ENCODE measurements at regions not wholly inside any gene's neighbourhood (a gene's known extent, or its start where the extent isn't known, plus 50 kb on each side); places are given as distances from the start of the nearest gene placed in this dataset.
"Not testable (repeated sequence)": the region's sequence is repeated elsewhere in the genome, so short reads cannot be mapped to it uniquely, and the experiment has no call there.

DNA sequence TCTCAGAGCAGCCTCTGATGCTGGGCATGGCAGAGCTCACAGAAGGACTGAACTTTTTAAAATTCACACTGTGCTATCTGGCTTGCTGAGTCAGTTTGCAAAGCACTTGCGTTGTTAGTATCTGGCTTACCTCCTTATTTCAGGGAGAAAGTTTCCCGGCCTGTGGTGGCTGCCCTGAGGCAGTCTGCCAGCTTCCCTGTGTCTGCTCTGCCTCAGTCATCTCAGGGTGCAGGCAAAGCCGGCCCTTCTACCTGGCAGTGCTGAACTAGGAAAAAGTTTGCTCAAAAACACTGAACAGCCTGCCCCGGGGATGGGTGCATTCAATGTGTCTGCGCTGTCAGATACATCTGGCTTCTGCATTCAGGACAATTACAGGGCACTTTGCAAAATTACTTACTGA, 90.2 kb upstream of the UXS1 start:
- H3K9me3 Mint-ChIP-seq, result no peaks in the 10 kb centered on the region
- ATAC-seq, result no peak
- DNase-seq, result no peak
- ChIA-PET POLR2A (no interaction called here), CTCF (no interaction called here)
- no peaks in the 10 kb centered on the region for H3K4me1 Mint-ChIP-seq (ENCODE audit: low read depth)
- TF ChIP-seq, protein P1, sequence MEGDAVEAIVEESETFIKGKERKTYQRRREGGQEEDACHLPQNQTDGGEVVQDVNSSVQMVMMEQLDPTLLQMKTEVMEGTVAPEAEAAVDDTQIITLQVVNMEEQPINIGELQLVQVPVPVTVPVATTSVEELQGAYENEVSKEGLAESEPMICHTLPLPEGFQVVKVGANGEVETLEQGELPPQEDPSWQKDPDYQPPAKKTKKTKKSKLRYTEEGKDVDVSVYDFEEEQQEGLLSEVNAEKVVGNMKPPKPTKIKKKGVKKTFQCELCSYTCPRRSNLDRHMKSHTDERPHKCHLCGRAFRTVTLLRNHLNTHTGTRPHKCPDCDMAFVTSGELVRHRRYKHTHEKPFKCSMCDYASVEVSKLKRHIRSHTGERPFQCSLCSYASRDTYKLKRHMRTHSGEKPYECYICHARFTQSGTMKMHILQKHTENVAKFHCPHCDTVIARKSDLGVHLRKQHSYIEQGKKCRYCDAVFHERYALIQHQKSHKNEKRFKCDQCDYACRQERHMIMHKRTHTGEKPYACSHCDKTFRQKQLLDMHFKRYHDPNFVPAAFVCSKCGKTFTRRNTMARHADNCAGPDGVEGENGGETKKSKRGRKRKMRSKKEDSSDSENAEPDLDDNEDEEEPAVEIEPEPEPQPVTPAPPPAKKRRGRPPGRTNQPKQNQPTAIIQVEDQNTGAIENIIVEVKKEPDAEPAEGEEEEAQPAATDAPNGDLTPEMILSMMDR (IDR thresholded peaks at IDR 0.05), result no peak
- no peaks in the 10 kb centered on the region for H3K36me3 Mint-ChIP-seq (ENCODE audit: low read depth)
- intact Hi-C loops (cut with micrococcal nuclease), result no loop called here
- no peak overlapping the region for H3K4me3 Mint-ChIP-seq
- no peak overlapping the region for H3K27ac Mint-ChIP-seq
- H3K27me3 Mint-ChIP-seq, result peaks cover 2% of the 10 kb centered on the region

DNA sequence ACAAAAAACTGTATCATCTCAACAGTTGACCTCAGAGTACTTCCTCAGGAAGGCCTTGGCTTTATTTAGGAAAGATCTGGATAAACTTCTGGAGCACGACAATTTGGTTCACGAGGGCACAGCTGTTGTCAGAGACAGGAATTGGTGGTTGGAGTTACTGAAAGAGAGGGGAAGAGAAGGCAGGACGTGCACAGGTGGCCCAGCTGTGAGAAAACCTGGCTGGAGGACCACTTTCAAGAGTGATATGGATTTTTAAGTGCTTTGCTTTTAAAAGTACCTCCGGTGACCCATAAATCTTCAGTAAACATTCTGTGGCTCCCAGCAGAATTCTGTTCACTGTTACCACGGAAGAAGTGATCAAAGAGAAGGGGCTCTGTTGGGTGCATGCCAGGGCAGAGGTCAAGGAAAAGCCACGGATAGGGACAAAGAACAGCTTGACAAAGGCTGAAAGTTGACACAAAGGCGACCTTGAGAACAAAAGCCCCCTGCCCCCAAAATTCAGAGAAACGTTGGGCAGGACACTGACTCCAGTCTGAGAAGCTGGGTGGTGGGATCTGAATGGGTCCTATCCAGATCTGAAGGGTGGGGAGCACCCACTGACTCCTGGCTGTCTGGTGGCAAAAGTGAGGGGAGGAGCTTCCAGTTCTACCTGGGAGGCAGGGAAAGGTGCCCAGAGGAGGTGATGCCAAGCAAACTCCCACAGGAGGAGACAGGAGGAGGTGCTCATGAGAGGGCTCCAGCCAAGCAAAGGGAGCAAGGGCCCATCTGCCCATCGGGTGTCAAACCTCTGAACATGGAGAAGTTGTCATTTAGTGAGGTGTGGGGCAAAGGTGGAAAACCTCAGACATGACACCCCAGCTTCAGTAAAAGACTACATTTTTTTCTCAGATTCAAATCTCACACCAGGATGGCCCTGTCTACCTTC, 89.4 kb upstream of the UXS1 start:
- H3K27ac Mint-ChIP-seq; POLR2A ChIA-PET; CTCF ChIA-PET; H3K9me3 Mint-ChIP-seq; H3K4me1 Mint-ChIP-seq (ENCODE audit: low read depth); intact Hi-C loops (cut with micrococcal nuclease); H3K36me3 Mint-ChIP-seq (ENCODE audit: low read depth); DNase-seq; H3K4me3 Mint-ChIP-seq; H3K27me3 Mint-ChIP-seq; ATAC-seq: not testable (repeated sequence)

DNA sequence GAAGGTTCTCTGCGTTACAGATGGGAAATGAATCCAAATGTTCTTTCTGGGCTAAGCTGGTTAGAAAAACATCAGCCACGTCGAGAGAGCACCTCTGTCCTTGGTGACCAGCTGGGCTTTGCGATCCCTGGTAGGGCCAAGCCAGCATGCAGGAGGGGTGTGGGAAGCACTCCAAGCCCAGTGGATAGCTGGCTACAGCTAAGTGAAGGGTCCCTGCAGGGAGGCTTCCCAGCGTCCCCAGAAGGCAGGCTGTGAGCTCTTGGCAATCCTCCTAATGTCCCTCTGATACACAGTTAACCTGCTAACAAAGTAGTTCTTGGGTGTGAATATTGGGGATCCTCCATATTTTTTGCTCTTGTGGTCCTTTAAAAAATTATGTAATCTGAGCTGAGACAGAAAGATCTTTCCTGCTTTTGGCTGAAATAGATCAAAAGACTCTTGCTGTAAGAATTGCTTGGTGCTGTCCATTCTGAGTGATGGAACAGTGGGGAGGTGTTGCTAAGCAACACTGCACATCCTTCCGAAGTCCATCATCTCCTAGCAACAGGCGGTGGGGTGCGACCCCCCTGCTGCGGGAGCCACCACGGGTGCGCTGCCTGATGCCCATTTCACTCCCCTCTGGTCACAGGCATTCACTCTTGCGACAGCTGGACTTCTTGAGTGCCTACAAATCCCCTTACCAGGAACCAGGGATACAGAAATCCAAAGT, 88.5 kb upstream of the UXS1 start:
- CTCF ChIA-PET, result no interaction called here
- H3K27me3 Mint-ChIP-seq, result peaks cover 2% of the 10 kb centered on the region

DNA sequence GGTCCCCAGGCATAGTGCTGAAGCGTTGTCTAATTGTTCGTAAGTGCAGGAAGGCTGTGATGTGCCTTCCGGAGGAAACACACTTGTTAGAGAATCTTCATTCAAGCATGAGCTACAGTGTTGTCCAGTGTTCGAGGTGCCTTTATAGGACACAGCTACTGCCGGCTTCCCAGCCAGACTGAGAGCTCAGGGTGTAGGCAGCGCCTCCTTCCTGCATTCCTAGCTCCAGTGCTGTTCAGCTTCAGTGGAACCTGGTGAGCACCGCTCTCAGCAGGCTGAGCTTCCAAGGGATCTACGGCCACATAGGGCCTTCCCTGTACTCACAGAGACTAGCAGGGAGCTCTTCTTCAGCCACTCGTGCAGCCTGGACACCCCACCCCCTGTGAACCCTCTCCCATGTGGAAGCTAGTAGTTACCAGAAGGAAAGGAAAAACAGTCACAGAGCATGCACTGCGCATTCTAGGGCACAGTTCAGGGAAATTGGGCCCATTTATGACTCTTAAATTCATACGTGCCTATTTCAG, 87.9 kb upstream of the UXS1 start:
- DNase-seq; H3K4me1 Mint-ChIP-seq (ENCODE audit: low read depth); H3K27me3 Mint-ChIP-seq; H3K9me3 Mint-ChIP-seq; H3K36me3 Mint-ChIP-seq (ENCODE audit: low read depth); CTCF ChIA-PET; H3K4me3 Mint-ChIP-seq; intact Hi-C loops (cut with micrococcal nuclease); POLR2A ChIA-PET; H3K27ac Mint-ChIP-seq; ATAC-seq: not testable (repeated sequence)

More for the DNA sequence above, 88.5 kb upstream of the UXS1 start:
- DNase-seq (no peak), ATAC-seq (no peak)
- H3K27ac Mint-ChIP-seq, result no peak overlapping the region
- TF ChIP-seq, protein P1 (IDR thresholded peaks at IDR 0.05), result no peak
- H3K4me3 Mint-ChIP-seq, result no peak overlapping the region
- no peaks in the 10 kb centered on the region for H3K4me1 Mint-ChIP-seq (ENCODE audit: low read depth)
- H3K9me3 Mint-ChIP-seq, result no peaks in the 10 kb centered on the region
- POLR2A ChIA-PET, result no interaction called here
- intact Hi-C loops (cut with micrococcal nuclease), result no loop called here
- H3K36me3 Mint-ChIP-seq (ENCODE audit: low read depth), result no peaks in the 10 kb centered on the region

DNA sequence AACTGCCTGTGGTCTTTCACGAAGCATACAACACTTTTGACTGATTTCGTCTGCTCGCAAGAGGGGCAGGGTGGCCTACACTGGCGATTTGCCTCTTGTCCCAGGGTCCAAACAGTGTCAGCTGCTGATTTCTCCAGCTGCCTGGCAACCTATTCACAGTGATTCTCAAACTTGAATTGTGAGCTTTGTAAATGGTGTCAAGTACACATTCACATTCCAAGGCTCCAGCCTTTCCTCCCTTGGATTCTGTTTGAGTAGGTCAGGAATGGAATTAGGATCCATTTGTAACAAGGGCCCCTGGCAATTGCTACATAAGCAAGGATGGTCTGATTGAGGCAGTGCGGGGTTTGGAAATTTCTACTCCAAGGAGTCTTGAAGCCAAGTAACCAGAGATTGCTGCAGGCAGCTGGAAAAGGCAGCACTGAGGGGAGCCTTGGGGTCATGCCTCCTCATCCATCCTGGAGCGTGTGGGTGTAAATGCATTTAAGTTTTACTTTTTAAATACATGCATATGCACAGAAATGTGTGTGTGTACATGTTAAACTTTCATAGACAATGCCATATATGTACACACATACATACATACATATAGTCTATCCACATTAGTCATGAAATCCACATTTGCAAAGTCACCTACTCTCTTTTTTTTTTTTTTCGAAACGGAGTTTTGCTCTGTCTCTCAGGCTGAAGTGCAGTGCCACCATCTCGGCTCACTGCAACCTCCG, 86.8 kb upstream of the UXS1 start:
- ChIA-PET CTCF (no interaction called here), POLR2A (interaction anchor here (0.6 kb wide), 1 partner anchor 20 kb away, joined by 3 read pairs; no protein-coding TSS in a partner anchor)
- TF ChIP-seq, protein P1 (IDR thresholded peaks at IDR 0.05), result no peak
- H3K27me3 Mint-ChIP-seq, result peaks cover 2% of the 10 kb centered on the region
- DNase-seq (no peak), ATAC-seq (no peak)
- H3K27ac Mint-ChIP-seq, result no peak overlapping the region
- H3K9me3 Mint-ChIP-seq, result no peaks in the 10 kb centered on the region
- H3K4me1 Mint-ChIP-seq (ENCODE audit: low read depth), result no peaks in the 10 kb centered on the region
- intact Hi-C loops (cut with micrococcal nuclease), result no loop called here
- no peak overlapping the region for H3K4me3 Mint-ChIP-seq
- H3K36me3 Mint-ChIP-seq (ENCODE audit: low read depth), result no peaks in the 10 kb centered on the region
